Spleen (tissue), 7 donors: ENCODE measurements at regions not wholly inside any gene's neighbourhood (a gene's known extent, or its start where the extent isn't known, plus 50 kb on each side); places are given as distances from the start of the nearest gene placed in this dataset.

ENCODE experiments used
- POLR2A ChIP-seq, 3 donors: fragments of 450-650 bp; IDR thresholded peaks; one replicate each; pipeline ENCODE4 v1.5.1; 2017; ENCODE audit warnings: antibody characterized with exemption in 3 of 3, mild to moderate bottlenecking in 1 of 3
- POLR2AphosphoS5 ChIP-seq, 3 donors: sonication (generic); formaldehyde crosslinking; IDR thresholded peaks; one replicate each; pipeline ENCODE4 v1.5.1; 2017; ENCODE audit warnings: antibody characterized with exemption in 3 of 3
- TF ChIP-seq, protein P1 (sequence below), 11 experiments: fragments of 200-600 bp in 7 of 11; fragments of 450-650 bp in 4 of 11; sonication (generic) in 4 of 11; IDR thresholded peaks in 8 of 11; conservative IDR thresholded peaks in 3 of 11; 1 replicate in 7 of 11; 2 replicates in 4 of 11; pipeline versions ENCODE4 v1.4.0 to v1.8.0; 2016 to 2021; ENCODE audit warnings: antibody characterized with exemption in 11 of 11, inconsistent platforms in 4 of 11, mild to moderate bottlenecking in 1 of 11
- donor health status: DM: no; HTN: no; CAD: no; lungs with moderate emphysema.
- donor health status: DM: no; HTN: no; CAD: no.
- donor health status: DM: no; HTN: no; CAD: no.

DNA sequence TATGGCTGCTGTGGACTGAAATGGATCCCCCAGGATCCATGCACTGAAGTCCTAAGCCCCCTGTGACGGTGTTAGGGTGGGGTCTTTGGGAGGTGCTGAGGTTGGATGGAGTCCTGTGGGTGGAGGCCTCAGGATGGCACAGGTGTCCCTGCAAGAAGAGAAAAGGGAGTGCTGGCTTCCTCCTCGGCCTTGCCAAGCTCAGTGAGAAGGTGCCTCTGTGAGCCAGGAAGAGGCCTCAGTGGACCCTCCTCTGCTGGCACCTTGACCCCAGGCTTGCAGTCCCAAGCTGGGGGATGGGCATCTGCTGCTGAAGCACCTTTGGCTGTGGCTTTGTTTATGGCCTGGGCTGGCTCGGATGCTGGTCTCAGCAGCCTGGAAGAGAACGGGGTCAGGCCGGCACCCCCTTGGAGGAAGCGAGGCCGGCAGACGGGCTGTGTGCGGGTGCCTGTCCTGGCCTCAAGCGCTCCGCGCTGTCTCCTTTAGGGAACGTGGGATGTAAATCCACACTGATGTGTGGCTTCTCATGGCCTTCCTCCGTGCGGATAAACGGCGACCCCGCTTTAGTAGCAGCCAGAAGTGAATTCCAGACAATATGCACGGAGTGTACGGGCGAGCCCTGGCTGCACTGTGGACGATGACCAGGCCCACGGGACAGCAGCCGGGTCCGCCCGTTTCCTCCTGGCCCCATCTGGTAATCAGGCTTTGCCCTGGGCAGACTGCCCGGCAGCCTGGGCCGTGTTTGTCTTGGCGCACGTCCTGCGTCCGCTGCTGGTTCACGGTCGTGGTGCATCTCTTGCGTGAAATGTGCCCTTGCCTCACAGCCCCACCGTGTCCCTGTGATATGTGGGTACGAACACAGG, 182.6 kb downstream of the ERMARD start:
- TF ChIP-seq, protein P1, sequence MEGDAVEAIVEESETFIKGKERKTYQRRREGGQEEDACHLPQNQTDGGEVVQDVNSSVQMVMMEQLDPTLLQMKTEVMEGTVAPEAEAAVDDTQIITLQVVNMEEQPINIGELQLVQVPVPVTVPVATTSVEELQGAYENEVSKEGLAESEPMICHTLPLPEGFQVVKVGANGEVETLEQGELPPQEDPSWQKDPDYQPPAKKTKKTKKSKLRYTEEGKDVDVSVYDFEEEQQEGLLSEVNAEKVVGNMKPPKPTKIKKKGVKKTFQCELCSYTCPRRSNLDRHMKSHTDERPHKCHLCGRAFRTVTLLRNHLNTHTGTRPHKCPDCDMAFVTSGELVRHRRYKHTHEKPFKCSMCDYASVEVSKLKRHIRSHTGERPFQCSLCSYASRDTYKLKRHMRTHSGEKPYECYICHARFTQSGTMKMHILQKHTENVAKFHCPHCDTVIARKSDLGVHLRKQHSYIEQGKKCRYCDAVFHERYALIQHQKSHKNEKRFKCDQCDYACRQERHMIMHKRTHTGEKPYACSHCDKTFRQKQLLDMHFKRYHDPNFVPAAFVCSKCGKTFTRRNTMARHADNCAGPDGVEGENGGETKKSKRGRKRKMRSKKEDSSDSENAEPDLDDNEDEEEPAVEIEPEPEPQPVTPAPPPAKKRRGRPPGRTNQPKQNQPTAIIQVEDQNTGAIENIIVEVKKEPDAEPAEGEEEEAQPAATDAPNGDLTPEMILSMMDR (IDR thresholded peaks at IDR 0.05 in 8 of 11, conservative IDR thresholded peaks at IDR 0.05 in 3 of 11) = no peak
- TF ChIP-seq POLR2A (IDR thresholded peaks at IDR 0.05) (no peak), POLR2AphosphoS5 (IDR thresholded peaks at IDR 0.05) (peak; percentile 18 to 74 (median 51))
